H9 (cell line): ENCODE measurements at regions not wholly inside any gene's neighbourhood (a gene's known extent, or its start where the extent isn't known, plus 50 kb on each side); places are given as distances from the start of the nearest gene placed in this dataset.

ENCODE experiments used
- DNase-seq: peaks from one replicate; pipeline ENCODE4 v3.0.0-alpha.2; 2017
- H2AFZ ChIP-seq: one replicate; pipeline ENCODE4 v1.6.1; 2013; ENCODE audit warnings: mild to moderate bottlenecking, low read length, control low read depth, moderate library complexity
- H2AK5ac ChIP-seq: 2 replicates; pipeline ENCODE4 v1.6.1; 2013; ENCODE audit warnings: low read length, control low read depth, mixed read lengths; ENCODE audit not compliant: insufficient read length
- H2BK120ac ChIP-seq: one replicate; pipeline ENCODE4 v1.6.1; 2013; ENCODE audit warnings: low read depth, mild to moderate bottlenecking, low read length, control low read depth, inconsistent platforms; ENCODE audit not compliant: poor library complexity, severe bottlenecking
- H2BK12ac ChIP-seq: 2 replicates; pipeline ENCODE4 v1.6.1; 2013; ENCODE audit warnings: low read length, control low read depth, mixed read lengths, low read depth; ENCODE audit not compliant: insufficient read length
- H2BK15ac ChIP-seq: 2 replicates; pipeline ENCODE4 v1.6.1; 2013; ENCODE audit warnings: low read depth, low read length, control low read depth
- H2BK20ac ChIP-seq: one replicate; pipeline ENCODE4 v1.6.1; 2013; ENCODE audit warnings: low read depth, mild to moderate bottlenecking, low read length, control low read depth, inconsistent platforms; ENCODE audit not compliant: poor library complexity, severe bottlenecking
- H2BK5ac ChIP-seq: 2 replicates; pipeline ENCODE4 v1.6.1; 2013; ENCODE audit warnings: low read length, control low read depth, mixed read lengths; ENCODE audit not compliant: insufficient read length
- H3K14ac ChIP-seq: 2 replicates; pipeline ENCODE4 v1.6.1; 2013; ENCODE audit warnings: low read length, control low read depth; ENCODE audit not compliant: insufficient read depth
- H3K18ac ChIP-seq: 2 replicates; pipeline ENCODE4 v1.6.1; 2013; ENCODE audit warnings: low read depth, mild to moderate bottlenecking, mixed read lengths, low read length, control low read depth; ENCODE audit not compliant: insufficient read length
- H3K23ac ChIP-seq: 2 replicates; pipeline ENCODE4 v1.6.1; 2013; ENCODE audit warnings: low read length, control low read depth, mixed read lengths, low read depth; ENCODE audit not compliant: insufficient read length
- H3K23me2 ChIP-seq: 2 replicates; pipeline ENCODE4 v1.6.1; 2013; ENCODE audit warnings: low read depth, mild to moderate bottlenecking, mixed read lengths, low read length, control low read depth; ENCODE audit not compliant: insufficient read length, poor library complexity, severe bottlenecking
- H3K27ac ChIP-seq: 2 replicates; pipeline ENCODE4 v1.5.1; 2013; ENCODE audit warnings: low read length, control low read depth, mixed read lengths, low read depth; ENCODE audit not compliant: insufficient read length
- H3K27me3 ChIP-seq: 2 replicates; pipeline ENCODE4 v1.6.1; 2013; ENCODE audit warnings: low read length, control low read depth, inconsistent platforms; ENCODE audit not compliant: insufficient read depth
- H3K4ac ChIP-seq: 2 replicates; pipeline ENCODE4 v1.6.1; 2013; ENCODE audit warnings: low read depth, mild to moderate bottlenecking, control low read depth, inconsistent platforms, low read length, moderate library complexity
- H3K4me1 ChIP-seq: 2 replicates; pipeline ENCODE4 v1.6.1; 2013; ENCODE audit warnings: low read length, control low read depth, inconsistent platforms; ENCODE audit not compliant: insufficient read depth
- H3K4me2 ChIP-seq: 2 replicates; pipeline ENCODE4 v1.6.1; 2013; ENCODE audit warnings: low read length, control low read depth, mixed read lengths; ENCODE audit not compliant: insufficient read length, insufficient read depth
- H3K56ac ChIP-seq: 2 replicates; pipeline ENCODE4 v1.6.1; 2013; ENCODE audit warnings: low read depth, mild to moderate bottlenecking, mixed read lengths, low read length, control low read depth; ENCODE audit not compliant: insufficient read length
- H3K79me1 ChIP-seq: 2 replicates; pipeline ENCODE4 v1.6.1; 2013; ENCODE audit warnings: low read depth, mild to moderate bottlenecking, moderate library complexity, low read length, control low read depth, inconsistent platforms; ENCODE audit not compliant: insufficient read depth, poor library complexity, severe bottlenecking
- H3K79me2 ChIP-seq: 2 replicates; pipeline ENCODE4 v1.6.1; 2013; ENCODE audit warnings: low read length, control low read depth, inconsistent platforms; ENCODE audit not compliant: insufficient read depth
- H3K9ac ChIP-seq: 2 replicates; pipeline ENCODE4 v1.6.1; 2013; ENCODE audit warnings: low read length, control low read depth, mixed read lengths; ENCODE audit not compliant: insufficient read length; ENCODE audit errors: extremely low read depth
- H3K9me3 ChIP-seq: one replicate; pipeline ENCODE4 v1.6.1; 2013; ENCODE audit warnings: low read depth, low read length, inconsistent platforms; ENCODE audit not compliant: control insufficient read depth
- H3T11ph ChIP-seq: one replicate; pipeline ENCODE4 v1.6.1; 2013; ENCODE audit warnings: mild to moderate bottlenecking, low read length, control low read depth, inconsistent platforms
- H4K20me1 ChIP-seq: one replicate; pipeline ENCODE4 v1.6.1; 2013; ENCODE audit not compliant: control insufficient read depth, insufficient read length, insufficient read depth
- H4K5ac ChIP-seq: 2 replicates; pipeline ENCODE4 v1.6.1; 2013; ENCODE audit warnings: low read depth, mild to moderate bottlenecking, mixed read lengths, low read length, control low read depth; ENCODE audit not compliant: insufficient read length
- H4K8ac ChIP-seq: replicated peaks from 2 replicates; pipeline ENCODE4 v1.6.1; 2013; ENCODE audit warnings: low read length, control low read depth, mixed read lengths, low read depth; ENCODE audit not compliant: insufficient read length
- H4K91ac ChIP-seq: 2 replicates; pipeline ENCODE4 v1.6.1; 2013; ENCODE audit warnings: low read depth, mild to moderate bottlenecking, moderate library complexity, mixed read lengths, low read length, control low read depth; ENCODE audit not compliant: insufficient read length
- H3K27ac Mint-ChIP-seq, 3 experiments: 2 replicates in 2 of 3; 3 replicates in 1 of 3; pipeline ENCODE4 v1.8.0; 2020 to 2021; ENCODE audit warnings: mixed read lengths in 3 of 3, mild to moderate bottlenecking in 1 of 3, moderate library complexity in 1 of 3
- H3K27me3 Mint-ChIP-seq: 2 replicates; pipeline ENCODE4 v1.8.0; 2021; ENCODE audit warnings: low read depth, mild to moderate bottlenecking, moderate library complexity, mixed read lengths
- H3K36me3 Mint-ChIP-seq, 3 experiments: 2 replicates in 2 of 3; 3 replicates in 1 of 3; pipeline ENCODE4 v1.8.0; 2020 to 2021; ENCODE audit warnings: low read depth in 3 of 3, mixed read lengths in 3 of 3; ENCODE audit not compliant: insufficient read depth in 1 of 3
- H3K4me1 Mint-ChIP-seq, 2 experiments: 2 replicates each; pipeline ENCODE4 v1.8.0; 2020; ENCODE audit warnings: mixed read lengths in 2 of 2
- H3K4me3 Mint-ChIP-seq, 2 experiments: 2 replicates in 1 of 2; 3 replicates in 1 of 2; pipeline ENCODE4 v1.8.0; 2020 to 2021; ENCODE audit warnings: mild to moderate bottlenecking in 2 of 2, mixed read lengths in 2 of 2, moderate library complexity in 1 of 2
- H3K9me3 Mint-ChIP-seq, 2 experiments: 2 replicates in 1 of 2; 3 replicates in 1 of 2; pipeline ENCODE4 v1.8.0; 2020; ENCODE audit warnings: mild to moderate bottlenecking in 2 of 2, mixed read lengths in 2 of 2, moderate library complexity in 1 of 2
- CTCF ChIP-seq: fragments of 200-600 bp; sonication (generic); conservative IDR thresholded peaks from 3 replicates; pipeline ENCODE4 v1.8.0; 2021; ENCODE audit warnings: antibody characterized with exemption, mild to moderate bottlenecking
- WGBS: extraction: QIAGEN DNeasy Blood & Tissue Kit; methylation state at CpG from one replicate; pipeline ENCODE4 v1.1.7; 2013; ENCODE audit warnings: missing lambda C conversion rate, low lambda C conversion rate, mixed read lengths; ENCODE audit not compliant: insufficient read length; ENCODE audit errors: extremely low coverage; 5-methylcytosine and 5-hydroxymethylcytosine counted together

DNA sequence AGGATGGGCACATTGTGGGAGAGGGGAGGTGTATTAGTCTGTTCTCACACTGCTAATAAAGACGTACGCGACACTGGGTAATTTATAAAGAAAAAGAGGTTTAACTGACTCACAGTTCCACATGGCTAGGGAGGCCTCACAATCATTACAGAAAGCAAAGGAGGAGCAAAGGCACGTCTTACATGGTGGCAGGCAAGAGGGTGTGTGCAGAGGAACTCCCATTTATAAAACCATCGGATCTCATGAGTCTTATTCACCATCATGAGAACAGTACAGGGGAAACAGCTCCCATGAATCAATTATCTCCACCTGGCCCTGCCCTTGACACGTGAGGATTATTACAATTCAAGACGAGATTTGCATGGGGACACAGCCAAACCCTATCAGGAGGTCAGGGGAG lies 266.7 kb downstream of the HAUS1 start:
- Histone ChIP-seq H3K14ac (no peak overlapping the region), H3K79me1 (no peaks in the 10 kb centered on the region), H3K79me2 (no peaks in the 10 kb centered on the region), H3K18ac (no peak overlapping the region), H3K4me1 (no peaks in the 10 kb centered on the region), H2BK20ac (no peak overlapping the region), H3K9me3 (no peaks in the 10 kb centered on the region), H3K23me2 (no peaks in the 10 kb centered on the region), H2BK12ac (no peak overlapping the region), H2BK5ac (no peak overlapping the region), H3K56ac (no peak overlapping the region), H4K8ac (no peak overlapping the region), H3K27ac (no peak overlapping the region), H4K5ac (no peak overlapping the region), H4K91ac (no peak overlapping the region), H3K23ac (no peak overlapping the region), H2AK5ac (no peak overlapping the region), H4K20me1 (no peaks in the 10 kb centered on the region), H3K4ac (no peak overlapping the region), H3K9ac (no peak overlapping the region), H3K27me3 (no peaks in the 10 kb centered on the region), H3K4me2 (no peak overlapping the region), H2AFZ (no peak overlapping the region), H2BK120ac (no peak overlapping the region), H3T11ph (no peak overlapping the region), H2BK15ac (no peak overlapping the region)
- no peak for DNase-seq
- TF ChIP-seq CTCF = no peak
- H3K4me1 Mint-ChIP-seq = peaks cover 10 to 20% of the 10 kb centered on the region in 2 experiments
- H3K9me3 Mint-ChIP-seq = no peaks in the 10 kb centered on the region
- WGBS = no CpG with 5 or more reads among the region's 7 CpGs
- H3K27me3 Mint-ChIP-seq = no peaks in the 10 kb centered on the region; the same call in 1 of the 2 replicates
- H3K4me3 Mint-ChIP-seq = no peak overlapping the region
- no peaks in the 10 kb centered on the region; a peak in 1 of 7 replicates for H3K36me3 Mint-ChIP-seq
- H3K27ac Mint-ChIP-seq = no peak overlapping the region
